Adrenal gland (tissue), 9 donors: ENCODE measurements at regions not wholly inside any gene's neighbourhood (a gene's known extent, or its start where the extent isn't known, plus 50 kb on each side); places are given as distances from the start of the nearest gene placed in this dataset.

Experiments used
- DNase-seq, 7 donors: peaks; one replicate each; pipeline ENCODE4 v3.0.0-alpha.2; 2019 to 2020
- H3K27ac ChIP-seq, 5 donors: fragments of 200-600 bp; sonication (generic) in 4 of 5; 1 replicate in 3 of 5; 2 replicates in 2 of 5; pipeline versions ENCODE4 v1.5.1 to v1.8.0; 2016 to 2020; ENCODE audit warnings: mild to moderate bottlenecking in 1 of 5
- H3K27me3 ChIP-seq: fragments of 200-600 bp; 2 replicates; pipeline ENCODE4 v1.8.0; 2021
- H3K36me3 ChIP-seq, 2 donors: fragments of 200-600 bp; replicated peaks in 1 of 2; 1 replicate in 1 of 2; 2 replicates in 1 of 2; pipeline versions ENCODE4 v1.5.1 to v1.8.0; 2018 to 2022
- H3K4me1 ChIP-seq, 2 donors: fragments of 200-600 bp; replicated peaks in 1 of 2; 1 replicate in 1 of 2; 2 replicates in 1 of 2; pipeline versions ENCODE4 v1.5.1 to v1.8.0; 2018 to 2021
- H3K4me3 ChIP-seq, 4 donors: fragments of 200-600 bp; sonication (generic) in 3 of 4; one replicate each; pipeline ENCODE4 v1.5.1; 2016 to 2018
- H3K9me3 ChIP-seq, 3 donors: fragments of 200-600 bp; sonication (generic) in 1 of 3; replicated peaks in 1 of 3; 1 replicate in 2 of 3; 2 replicates in 1 of 3; pipeline versions ENCODE4 v1.5.1 to v1.8.0; 2016 to 2021
- POLR2A ChIP-seq, 2 donors: fragments of 450-650 bp; IDR thresholded peaks; one replicate each; pipeline ENCODE4 v1.6.1; 2017; ENCODE audit warnings: antibody characterized with exemption in 2 of 2, mild to moderate bottlenecking in 2 of 2, moderate library complexity in 1 of 2
- WGBS, 4 donors: extraction: QIAGEN DNeasy Blood & Tissue Kit in 2 of 4; methylation state at CpG; one replicate each; pipeline versions ENCODE4 v1.1.5 to v1.1.7; 2013 to 2017; 5-methylcytosine and 5-hydroxymethylcytosine counted together
- intact Hi-C, 2 donors: fragments of 100-400 bp; cut with DNase I; formaldehyde crosslinking; loops; one replicate each; pipeline versions ENCODE4 v1.14.1 to v1.15.0; 2022 to 2023
- TF ChIP-seq, protein P1 (sequence below), 6 experiments: fragments of 450-650 bp in 4 of 6; fragments of 200-600 bp in 2 of 6; sonication (generic) in 1 of 6; IDR thresholded peaks; 1 replicate in 5 of 6; 2 replicates in 1 of 6; pipeline versions ENCODE4 v1.5.1 to v1.8.0; 2016 to 2021; ENCODE audit warnings: antibody characterized with exemption in 6 of 6, mild to moderate bottlenecking in 2 of 6, moderate library complexity in 1 of 6
- donor health status: healthy with polysubstance abuse.
- donor health status: Bipolar disorder and iron deficiency.
- donor health status: DM: yes; HTN: yes; CAD: no.
- donor health status: DM: no; HTN: no; CAD: no.
- donor health status: DM: no; HTN: no; CAD: no.

DNA sequence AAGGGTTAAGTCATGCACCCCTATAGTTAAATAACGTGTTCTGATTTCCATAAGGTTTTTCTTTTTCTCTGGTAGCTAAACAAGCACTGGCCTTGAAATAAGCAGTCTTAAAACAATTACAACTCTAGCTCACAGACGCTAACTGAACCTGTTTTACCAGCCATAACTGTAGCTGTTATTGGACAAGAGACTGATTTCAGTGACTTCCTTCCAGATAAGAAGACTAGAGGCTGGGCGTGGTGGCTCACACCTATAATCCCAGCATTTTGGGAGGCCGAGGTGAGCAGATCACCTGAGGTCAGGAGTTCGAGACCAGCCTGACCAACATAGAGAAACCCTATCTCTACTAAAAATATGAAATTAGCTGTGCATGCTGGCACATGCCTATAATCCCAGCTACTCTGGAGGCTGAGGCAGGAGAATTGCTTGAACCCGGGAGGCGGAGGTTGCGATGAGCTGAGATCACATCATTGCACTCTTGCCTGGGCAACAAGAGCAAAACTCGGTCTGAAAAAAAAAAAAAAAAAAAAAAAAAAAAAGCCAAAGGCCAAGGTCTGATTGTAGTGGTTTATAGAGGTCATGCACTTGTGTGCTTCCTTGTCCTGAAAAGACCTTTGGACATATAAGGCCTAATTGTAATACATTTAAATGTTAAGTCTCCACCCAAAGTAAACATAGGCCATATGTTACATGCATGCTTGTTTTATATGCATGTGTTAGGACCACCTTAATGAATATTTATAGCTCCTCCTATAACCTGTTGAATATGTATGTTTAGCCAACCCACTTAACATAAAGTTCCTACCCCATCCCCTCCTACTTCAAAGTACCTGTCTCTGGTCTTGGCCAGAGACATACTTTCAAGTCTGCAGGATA is 319.5 kb upstream of the CA10 start:
- no peak for DNase-seq
- 74 to 81% (median 78%) methylated on average over 9 of the region's 9 CpGs for WGBS, 4 donors
- TF ChIP-seq POLR2A (IDR thresholded peaks at IDR 0.05) = no peak
- Histone ChIP-seq H3K4me3 (no peak overlapping the region), H3K27ac (no peak overlapping the region), H3K27me3 (no peaks in the 10 kb centered on the region), H3K36me3 (no peaks in the 10 kb centered on the region), H3K9me3 (no peaks in the 10 kb centered on the region), H3K4me1 (no peaks in the 10 kb centered on the region)
- intact Hi-C loops = no loop called here

DNA sequence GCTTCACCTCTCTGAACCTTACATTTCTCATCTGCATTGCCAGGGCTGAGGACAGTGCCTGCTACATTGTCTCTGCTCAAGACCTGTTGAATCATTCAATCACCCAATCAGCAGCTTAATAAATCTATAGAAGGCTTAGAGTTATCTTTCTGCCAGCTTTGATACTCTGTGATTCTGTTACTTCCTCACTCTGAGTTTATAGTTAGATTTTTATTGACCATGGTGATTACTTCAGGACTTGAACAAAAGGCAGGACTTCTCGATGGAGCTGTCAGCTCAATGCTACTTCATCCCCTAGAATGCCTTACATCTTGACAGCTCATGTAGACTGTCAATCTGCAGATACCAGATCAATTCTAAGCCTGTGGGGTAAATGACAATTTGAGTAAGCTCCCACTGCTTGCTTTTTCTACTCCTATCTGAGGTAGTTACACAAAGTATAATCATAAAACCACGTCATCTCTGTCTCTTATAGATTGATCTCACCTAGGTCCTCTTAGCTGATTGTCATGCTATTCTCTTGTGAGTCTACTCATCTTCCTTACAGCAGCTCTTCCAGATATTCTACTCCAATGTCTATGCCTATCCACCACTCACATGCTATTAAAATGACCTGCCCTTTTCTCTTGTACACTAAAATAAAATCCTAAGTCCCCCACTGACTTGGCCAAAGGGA is 318.3 kb upstream of the CA10 start:
- H3K4me3 ChIP-seq = no peak overlapping the region
- H3K36me3 ChIP-seq = no peaks in the 10 kb centered on the region
- WGBS, 4 donors = 60 to 77% (median 65%) methylated on average over 2 of the region's 2 CpGs
- H3K27me3 ChIP-seq = no peaks in the 10 kb centered on the region
- no peaks in the 10 kb centered on the region for H3K9me3 ChIP-seq
- no peak for DNase-seq
- no peak overlapping the region for H3K27ac ChIP-seq
- no peaks in the 10 kb centered on the region for H3K4me1 ChIP-seq
- intact Hi-C loops = no loop called here
- no peak for TF ChIP-seq POLR2A (IDR thresholded peaks at IDR 0.05)
- TF ChIP-seq, protein P1, sequence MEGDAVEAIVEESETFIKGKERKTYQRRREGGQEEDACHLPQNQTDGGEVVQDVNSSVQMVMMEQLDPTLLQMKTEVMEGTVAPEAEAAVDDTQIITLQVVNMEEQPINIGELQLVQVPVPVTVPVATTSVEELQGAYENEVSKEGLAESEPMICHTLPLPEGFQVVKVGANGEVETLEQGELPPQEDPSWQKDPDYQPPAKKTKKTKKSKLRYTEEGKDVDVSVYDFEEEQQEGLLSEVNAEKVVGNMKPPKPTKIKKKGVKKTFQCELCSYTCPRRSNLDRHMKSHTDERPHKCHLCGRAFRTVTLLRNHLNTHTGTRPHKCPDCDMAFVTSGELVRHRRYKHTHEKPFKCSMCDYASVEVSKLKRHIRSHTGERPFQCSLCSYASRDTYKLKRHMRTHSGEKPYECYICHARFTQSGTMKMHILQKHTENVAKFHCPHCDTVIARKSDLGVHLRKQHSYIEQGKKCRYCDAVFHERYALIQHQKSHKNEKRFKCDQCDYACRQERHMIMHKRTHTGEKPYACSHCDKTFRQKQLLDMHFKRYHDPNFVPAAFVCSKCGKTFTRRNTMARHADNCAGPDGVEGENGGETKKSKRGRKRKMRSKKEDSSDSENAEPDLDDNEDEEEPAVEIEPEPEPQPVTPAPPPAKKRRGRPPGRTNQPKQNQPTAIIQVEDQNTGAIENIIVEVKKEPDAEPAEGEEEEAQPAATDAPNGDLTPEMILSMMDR (IDR thresholded peaks at IDR 0.05) = no peak

DNA sequence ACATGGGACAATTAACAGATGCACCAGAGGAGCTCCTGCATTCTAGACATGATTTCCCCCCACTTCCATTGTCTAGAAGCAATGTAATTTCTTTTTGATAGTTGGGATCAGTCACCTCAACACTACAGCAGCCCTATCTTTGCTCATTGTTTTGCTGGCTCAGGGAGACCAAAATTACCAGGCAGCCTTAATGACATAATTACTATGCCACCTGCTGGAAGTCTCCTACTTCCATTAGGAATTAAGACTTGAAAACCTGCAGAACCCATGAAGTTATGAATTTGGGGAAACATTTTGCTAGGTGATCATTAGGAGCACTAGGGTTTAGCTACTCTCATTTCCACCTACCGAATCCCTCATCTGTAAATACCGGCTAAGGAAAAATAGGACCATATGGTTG is 312.0 kb upstream of the CA10 start:
- Histone ChIP-seq H3K27me3 (no peaks in the 10 kb centered on the region), H3K27ac (no peak overlapping the region), H3K36me3 (no peaks in the 10 kb centered on the region), H3K9me3 (no peaks in the 10 kb centered on the region), H3K4me1 (no peaks in the 10 kb centered on the region), H3K4me3 (no peak overlapping the region)
- DNase-seq = no peak
- intact Hi-C loops = no loop called here
- TF ChIP-seq POLR2A (IDR thresholded peaks at IDR 0.05) = no peak
- TF ChIP-seq, protein P1 (IDR thresholded peaks at IDR 0.05) = no peak
- WGBS, 4 donors = 83 to 92% (median 86%) methylated on average over 2 of the region's 2 CpGs

DNA sequence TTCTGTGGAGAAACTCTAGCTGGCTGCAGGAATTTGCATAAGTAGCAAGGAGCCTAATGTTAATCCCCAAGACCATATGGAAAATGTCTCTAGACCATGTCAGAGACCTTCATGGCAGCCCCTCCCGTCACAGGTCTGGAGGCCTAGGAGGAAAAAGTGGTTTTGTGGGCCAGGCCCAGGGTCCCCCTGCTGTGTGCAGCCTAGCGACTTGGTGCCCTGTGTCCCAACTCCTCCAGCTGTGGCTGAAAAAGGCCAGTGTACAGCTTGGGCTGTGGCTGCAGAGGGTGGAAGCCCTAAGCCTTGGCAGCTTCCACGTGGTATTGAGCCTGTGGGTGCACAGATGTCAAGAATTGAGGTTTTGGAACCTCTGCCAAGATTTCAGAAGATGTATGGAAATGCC is 306.9 kb upstream of the CA10 start:
- WGBS, 4 donors = 47 to 65% (median 62%) methylated on average over 1 to 3 of the region's 3 CpGs
- Histone ChIP-seq H3K9me3 (no peaks in the 10 kb centered on the region), H3K4me1 (no peaks in the 10 kb centered on the region), H3K27ac (no peak overlapping the region), H3K27me3 (no peaks in the 10 kb centered on the region), H3K36me3 (no peaks in the 10 kb centered on the region), H3K4me3 (no peak overlapping the region)
- intact Hi-C loops = no loop called here
- DNase-seq = no peak
- TF ChIP-seq, protein P1 (IDR thresholded peaks at IDR 0.05) = no peak
- TF ChIP-seq POLR2A (IDR thresholded peaks at IDR 0.05) = no peak
